MM.1S (cell line): ENCODE measurements at regions not wholly inside any gene's neighbourhood (a gene's known extent, or its start where the extent isn't known, plus 50 kb on each side); places are given as distances from the start of the nearest gene placed in this dataset.

Experiments used
- CTCF ChIP-seq: fragments of 300-600 bp; sonication (generic); IDR thresholded peaks from 2 replicates; pipeline ENCODE4 v1.5.1; 2016; ENCODE audit warnings: antibody characterized with exemption, low read length, mixed read lengths
- EZH2 ChIP-seq: fragments of 300-600 bp; sonication (generic); optimal IDR thresholded peaks from 2 replicates; pipeline ENCODE3; 2017; ENCODE audit warnings: low read depth, mild to moderate bottlenecking, antibody characterized with exemption, low read length, mixed read lengths

GRCh38 chr3:147925272-147925671 is 516.1 kb downstream of the ZIC1 start:
- no peak for TF ChIP-seq EZH2
- no peak for TF ChIP-seq CTCF
